MCF 10A (cell line): ENCODE measurements at regions not wholly inside any gene's neighbourhood (a gene's known extent, or its start where the extent isn't known, plus 50 kb on each side); places are given as distances from the start of the nearest gene placed in this dataset.

Source experiments
- BruUV-seq: library from RNA; stranded (reverse); fragments of 400-500 nt; replicated peaks from 2 replicates; lab custom pipeline; 2021; lab: Mats Ljungman, UMichigan
- CTCF ChIA-PET: fragments of 300-600 bp; sonication (Branson Sonifier 250); formaldehyde crosslinking; extraction: SDS; loops from one replicate; lab custom pipeline; 2021; ENCODE audit warnings: antibody characterized with exemption, inconsistent platforms; lab: Yijun Ruan, JAX
- POLR2A ChIA-PET: fragments of 300-600, 350-650 bp; sonication (Branson Sonifier 250); formaldehyde crosslinking; extraction: SDS; loops from one replicate; lab custom pipeline; 2020; ENCODE audit warnings: antibody characterized with exemption, inconsistent platforms; lab: Yijun Ruan, JAX
- DNase-seq: peaks from one replicate; pipeline ENCODE4 v3.0.0-alpha.2; 2018; ENCODE audit not compliant: unreplicated experiment
- H3K27ac Mint-ChIP-seq: one replicate; pipeline ENCODE4 v1.8.0; 2022; ENCODE audit warnings: mild to moderate bottlenecking, low read depth, mixed read lengths; ENCODE audit not compliant: unreplicated experiment
- H3K27me3 Mint-ChIP-seq: one replicate; pipeline ENCODE4 v1.8.0; 2022; ENCODE audit warnings: mixed read lengths; ENCODE audit not compliant: insufficient read depth, unreplicated experiment
- H3K36me3 Mint-ChIP-seq: one replicate; pipeline ENCODE4 v1.8.0; 2022; ENCODE audit warnings: mild to moderate bottlenecking, moderate library complexity, mixed read lengths; ENCODE audit not compliant: insufficient read depth, unreplicated experiment
- H3K4me1 Mint-ChIP-seq: one replicate; pipeline ENCODE4 v1.8.0; 2022; ENCODE audit warnings: mixed read lengths; ENCODE audit not compliant: insufficient read depth, unreplicated experiment
- H3K4me3 Mint-ChIP-seq: one replicate; pipeline ENCODE4 v1.8.0; 2022; ENCODE audit warnings: mild to moderate bottlenecking, moderate library complexity, mixed read lengths; ENCODE audit not compliant: unreplicated experiment
- H3K9me3 Mint-ChIP-seq: one replicate; pipeline ENCODE4 v1.8.0; 2022; ENCODE audit warnings: mixed read lengths; ENCODE audit not compliant: unreplicated experiment
- CTCF ChIP-seq: fragments of 200-600 bp; IDR thresholded peaks from one replicate; pipeline ENCODE4 v1.8.0; 2022; ENCODE audit warnings: antibody characterized with exemption, mild to moderate bottlenecking; ENCODE audit not compliant: unreplicated experiment
- intact Hi-C: fragments of 100-400 bp; cut with micrococcal nuclease; formaldehyde crosslinking; loops from 2 replicates; pipeline ENCODE4 v1.14.1; 2022

- Mint-ChIP-seq H3K9me3 (no peaks in the 10 kb centered on the region), H3K27ac (no peak overlapping the region), H3K4me3 (no peak overlapping the region), H3K27me3 (peaks cover 35% of the 10 kb centered on the region), H3K4me1 (no peaks in the 10 kb centered on the region), H3K36me3 (no peaks in the 10 kb centered on the region)
- BruUV-seq: no TSS peak
- ChIA-PET POLR2A (no interaction called here), CTCF (interaction anchor here (0.7 to 1.2 kb wide), 2 partner anchors 154 to 565 kb away, joined by 3 read pairs; no protein-coding TSS in a partner anchor)
- intact Hi-C loops: loop anchor here (10.0 kb wide), 1 partner anchor 392 kb away; no protein-coding TSS in a partner anchor
- TF ChIP-seq CTCF: no peak
- no peak for DNase-seq
These were observed 951.2 kb upstream of the PHF14 start for GRCh38 chr7:10022480-10022879.

- intact Hi-C loops: loop anchor here (10.0 kb wide), 1 partner anchor 392 kb away; no protein-coding TSS in a partner anchor
- Mint-ChIP-seq H3K9me3 (no peaks in the 10 kb centered on the region), H3K4me1 (no peaks in the 10 kb centered on the region), H3K36me3 (no peaks in the 10 kb centered on the region), H3K4me3 (no peak overlapping the region), H3K27ac (no peak overlapping the region), H3K27me3 (peaks cover 35% of the 10 kb centered on the region)
- POLR2A ChIA-PET: no interaction called here
- DNase-seq: peak; percentile 35
- no peak for TF ChIP-seq CTCF
- CTCF ChIA-PET: interaction anchor here (0.6 to 1.2 kb wide), 2 partner anchors 153 to 263 kb away, joined by 3 read pairs; no protein-coding TSS in a partner anchor
- no TSS peak for BruUV-seq
These were observed 950.7 kb upstream of the PHF14 start for GRCh38 chr7:10022957-10023356.

- no TSS peak for BruUV-seq
- TF ChIP-seq CTCF: no peak
- no peaks in the 10 kb centered on the region for H3K9me3 Mint-ChIP-seq
- no peaks in the 10 kb centered on the region for H3K36me3 Mint-ChIP-seq
- H3K4me3 Mint-ChIP-seq: no peak overlapping the region
- intact Hi-C loops: no loop called here
- peaks cover 32% of the 10 kb centered on the region for H3K27me3 Mint-ChIP-seq
- no peak for DNase-seq
- POLR2A ChIA-PET: no interaction called here
- no peaks in the 10 kb centered on the region for H3K4me1 Mint-ChIP-seq
- CTCF ChIA-PET: no interaction called here
- no peak overlapping the region for H3K27ac Mint-ChIP-seq
These were observed 938.7 kb upstream of the PHF14 start for GRCh38 chr7:10034843-10035556.

DNA sequence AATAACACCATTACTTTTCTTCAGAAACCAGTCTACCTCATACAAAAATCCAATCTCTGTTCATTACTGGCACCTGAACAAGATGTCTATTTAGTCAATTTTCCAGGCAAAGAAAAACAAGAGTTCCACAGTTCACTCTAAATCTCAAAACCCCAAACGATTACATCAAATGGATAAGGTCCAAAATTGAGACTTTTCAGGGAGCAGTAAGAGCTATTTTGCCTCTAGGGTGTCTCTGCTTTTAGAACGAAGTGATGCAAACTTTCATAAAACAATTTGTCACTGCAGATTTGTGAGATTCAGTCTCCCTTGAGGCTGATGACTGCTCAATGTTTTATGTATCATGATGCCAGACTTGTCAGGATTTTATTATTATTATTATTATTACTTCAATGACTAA, 937.0 kb upstream of the PHF14 start:
- Mint-ChIP-seq H3K4me3 (no peak overlapping the region), H3K27ac (no peak overlapping the region), H3K36me3 (no peaks in the 10 kb centered on the region), H3K9me3 (no peaks in the 10 kb centered on the region), H3K27me3 (peaks cover 42% of the 10 kb centered on the region), H3K4me1 (no peaks in the 10 kb centered on the region)
- ChIA-PET POLR2A (no interaction called here), CTCF (no interaction called here)
- TF ChIP-seq CTCF: no peak
- DNase-seq: no peak
- intact Hi-C loops: no loop called here
- BruUV-seq: no TSS peak
